Fibroblast of lung (primary cell): ENCODE measurements at regions not wholly inside any gene's neighbourhood (a gene's known extent, or its start where the extent isn't known, plus 50 kb on each side); places are given as distances from the start of the nearest gene placed in this dataset.

Source experiments
- CTCF ChIP-seq, 2 donors: IDR thresholded peaks in 1 of 2; conservative IDR thresholded peaks in 1 of 2; 1 replicate in 1 of 2; 2 replicates in 1 of 2; pipeline ENCODE4 v1.5.1; 2011 to 2012; ENCODE audit warnings: low read length in 2 of 2, control low read depth in 1 of 2, inconsistent platforms in 1 of 2, low read depth in 1 of 2, mild to moderate bottlenecking in 1 of 2
- EZH2 ChIP-seq: IDR thresholded peaks from 2 replicates; pipeline ENCODE4 v1.5.1; 2012; ENCODE audit warnings: low read length, control low read depth, mild to moderate bottlenecking; ENCODE audit errors: missing control alignments

- no peak for TF ChIP-seq CTCF (conservative IDR thresholded peaks at IDR 0.05 in 1 of 2, IDR thresholded peaks at IDR 0.05 in 1 of 2; ENCODE audit: low read depth in 1 of 2, low read length in 2 of 2)
- TF ChIP-seq EZH2, result no peak
Observed at GRCh38 chr11:121369366-121369765, 76.8 kb downstream of the SC5D start.
